Activated naive CD4-positive, alpha-beta T cell treated with anti-CD3 and anti-CD28 coated beads for 36 hours (primary cell): ENCODE measurements at regions not wholly inside any gene's neighbourhood (a gene's known extent, or its start where the extent isn't known, plus 50 kb on each side); places are given as distances from the start of the nearest gene placed in this dataset.

ENCODE experiments used
- CTCF ChIA-PET: fragments of 350-600 bp; sonication (Branson Sonifier 250); formaldehyde crosslinking; loops from one replicate; lab custom pipeline; 2021; ENCODE audit warnings: antibody characterized with exemption; lab: Charles Lee
- DNase-seq: peaks from one replicate; pipeline ENCODE4 v3.0.0-alpha.2; 2020
- H3K27ac Mint-ChIP-seq: one replicate; pipeline ENCODE4 v1.8.0; 2021; ENCODE audit warnings: mild to moderate bottlenecking, mixed read lengths
- H3K27me3 Mint-ChIP-seq: one replicate; pipeline ENCODE4 v1.8.0; 2021; ENCODE audit warnings: low read depth, mixed read lengths
- H3K36me3 Mint-ChIP-seq: one replicate; pipeline ENCODE4 v1.8.0; 2021; ENCODE audit warnings: low read depth, mixed read lengths
- H3K4me1 Mint-ChIP-seq: one replicate; pipeline ENCODE4 v1.8.0; 2021; ENCODE audit warnings: low read depth, mixed read lengths
- H3K4me3 Mint-ChIP-seq: one replicate; pipeline ENCODE4 v1.8.0; 2021; ENCODE audit warnings: mild to moderate bottlenecking, moderate library complexity, mixed read lengths
- H3K9me3 Mint-ChIP-seq: one replicate; pipeline ENCODE4 v1.8.0; 2021; ENCODE audit warnings: mixed read lengths
- intact Hi-C: fragments of 100-400 bp; cut with micrococcal nuclease; formaldehyde crosslinking; loops from one replicate; pipeline ENCODE4 v1.15.1; 2023

DNA sequence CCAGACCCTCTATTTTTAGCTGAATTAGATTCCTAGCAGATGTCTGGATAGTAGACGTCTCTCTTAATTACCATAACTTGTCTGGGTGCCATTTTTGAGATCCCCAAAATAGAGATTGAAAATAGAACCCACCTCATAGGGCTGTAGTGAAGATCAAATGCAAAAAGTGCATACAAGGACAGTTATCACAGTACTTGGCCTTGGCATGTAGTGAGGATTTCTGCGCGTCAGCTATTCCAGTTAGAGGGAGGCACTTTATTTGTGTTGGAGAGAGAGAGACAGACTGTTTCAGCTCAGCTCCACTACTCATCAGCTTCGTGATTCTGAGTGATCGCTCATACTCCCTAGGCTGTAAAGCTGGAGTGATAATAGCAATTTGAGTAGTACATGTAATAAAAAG lies 59.6 kb upstream of the CDH13 start:
- Mint-ChIP-seq H3K27ac (no peak overlapping the region), H3K36me3 (no peaks in the 10 kb centered on the region), H3K9me3 (peaks cover 5% of the 10 kb centered on the region), H3K4me1 (no peaks in the 10 kb centered on the region), H3K4me3 (no peak overlapping the region), H3K27me3 (no peaks in the 10 kb centered on the region)
- DNase-seq = no peak
- CTCF ChIA-PET = interaction anchor here (0.5 kb wide), 1 partner anchor 135 kb away, joined by 7 read pairs; no protein-coding TSS in a partner anchor
- intact Hi-C loops = no loop called here

DNA sequence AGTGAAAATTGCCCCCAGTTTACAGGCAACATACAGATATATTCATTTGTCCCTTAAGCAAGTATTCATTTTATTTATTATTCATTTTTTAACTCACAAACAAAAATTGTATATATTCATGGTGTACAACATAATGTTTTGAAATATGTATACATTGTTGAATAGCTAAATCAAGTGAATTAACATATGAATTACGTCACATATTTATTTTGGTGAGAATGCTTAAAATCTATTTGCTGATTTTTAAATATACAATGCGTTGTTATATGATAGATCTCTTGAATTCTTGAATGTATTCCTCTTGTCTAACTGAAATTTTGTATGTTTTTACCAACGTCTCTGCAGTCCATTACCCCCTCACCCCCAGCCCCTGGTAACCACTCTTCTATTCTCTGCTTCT lies 63.4 kb upstream of the CDH13 start:
- no peaks in the 10 kb centered on the region for H3K27me3 Mint-ChIP-seq
- CTCF ChIA-PET = no interaction called here
- peaks cover 5% of the 10 kb centered on the region for H3K9me3 Mint-ChIP-seq
- no peaks in the 10 kb centered on the region for H3K4me1 Mint-ChIP-seq
- DNase-seq = no peak
- no peak overlapping the region for H3K4me3 Mint-ChIP-seq
- no peaks in the 10 kb centered on the region for H3K36me3 Mint-ChIP-seq
- H3K27ac Mint-ChIP-seq = no peak overlapping the region
- intact Hi-C loops = no loop called here

DNA sequence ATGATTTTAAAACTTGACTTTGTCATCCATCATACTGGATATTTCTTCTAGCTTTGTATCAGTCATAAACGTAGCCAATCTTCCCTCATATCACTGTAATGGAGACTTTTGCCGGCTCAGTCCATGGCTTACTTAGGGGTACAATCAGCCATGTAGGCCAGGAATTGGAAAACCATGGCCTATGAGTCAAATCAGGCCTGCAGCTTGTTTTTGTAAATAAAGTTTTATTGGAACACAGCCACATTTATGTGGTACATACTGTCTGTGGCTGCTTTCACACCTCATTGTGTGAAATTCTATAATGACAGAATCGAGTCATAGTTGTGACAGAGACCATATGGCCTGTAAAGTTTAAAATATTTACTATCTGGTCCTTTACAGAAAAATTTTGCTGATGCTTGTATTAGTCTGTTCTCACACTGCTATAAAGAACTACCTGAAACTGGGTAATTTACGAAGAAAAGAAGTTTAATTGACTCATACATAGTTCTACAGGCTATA lies 64.5 kb upstream of the CDH13 start:
- H3K27ac Mint-ChIP-seq = no peak overlapping the region
- no peaks in the 10 kb centered on the region for H3K27me3 Mint-ChIP-seq
- intact Hi-C loops = no loop called here
- peaks cover 5% of the 10 kb centered on the region for H3K9me3 Mint-ChIP-seq
- CTCF ChIA-PET = no interaction called here
- no peak overlapping the region for H3K4me3 Mint-ChIP-seq
- H3K36me3 Mint-ChIP-seq = no peaks in the 10 kb centered on the region
- no peak for DNase-seq
- H3K4me1 Mint-ChIP-seq = no peaks in the 10 kb centered on the region

DNA sequence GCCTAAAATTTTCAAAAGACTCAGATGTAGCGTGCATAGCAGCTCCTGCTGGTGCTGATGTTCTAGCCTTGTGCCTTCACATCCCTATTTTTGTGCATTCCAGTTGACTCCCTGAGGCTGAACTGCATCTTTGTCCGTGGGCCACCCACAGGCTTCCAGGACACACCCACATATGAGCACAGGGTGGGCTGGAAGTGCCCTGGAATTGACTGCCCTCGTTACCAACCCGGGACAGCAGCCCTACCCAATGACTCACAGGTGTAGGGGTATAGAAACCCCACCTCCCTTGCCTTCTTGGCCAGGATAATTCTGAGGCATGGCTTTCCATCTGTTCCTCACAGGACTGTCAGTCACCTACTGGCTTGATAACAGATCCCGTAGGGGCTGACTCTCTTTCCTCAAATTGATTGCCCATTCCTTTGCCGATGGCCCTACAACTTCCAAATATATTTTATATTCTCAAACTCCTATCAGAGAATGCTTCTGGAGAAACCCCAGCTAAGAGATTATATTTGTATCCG lies 65.9 kb upstream of the CDH13 start:
- Mint-ChIP-seq H3K4me1 (no peaks in the 10 kb centered on the region), H3K9me3 (peaks cover 5% of the 10 kb centered on the region), H3K27me3 (no peaks in the 10 kb centered on the region), H3K36me3 (no peaks in the 10 kb centered on the region), H3K4me3 (no peak overlapping the region), H3K27ac (no peak overlapping the region)
- no peak for DNase-seq
- CTCF ChIA-PET = no interaction called here
- intact Hi-C loops = no loop called here

DNA sequence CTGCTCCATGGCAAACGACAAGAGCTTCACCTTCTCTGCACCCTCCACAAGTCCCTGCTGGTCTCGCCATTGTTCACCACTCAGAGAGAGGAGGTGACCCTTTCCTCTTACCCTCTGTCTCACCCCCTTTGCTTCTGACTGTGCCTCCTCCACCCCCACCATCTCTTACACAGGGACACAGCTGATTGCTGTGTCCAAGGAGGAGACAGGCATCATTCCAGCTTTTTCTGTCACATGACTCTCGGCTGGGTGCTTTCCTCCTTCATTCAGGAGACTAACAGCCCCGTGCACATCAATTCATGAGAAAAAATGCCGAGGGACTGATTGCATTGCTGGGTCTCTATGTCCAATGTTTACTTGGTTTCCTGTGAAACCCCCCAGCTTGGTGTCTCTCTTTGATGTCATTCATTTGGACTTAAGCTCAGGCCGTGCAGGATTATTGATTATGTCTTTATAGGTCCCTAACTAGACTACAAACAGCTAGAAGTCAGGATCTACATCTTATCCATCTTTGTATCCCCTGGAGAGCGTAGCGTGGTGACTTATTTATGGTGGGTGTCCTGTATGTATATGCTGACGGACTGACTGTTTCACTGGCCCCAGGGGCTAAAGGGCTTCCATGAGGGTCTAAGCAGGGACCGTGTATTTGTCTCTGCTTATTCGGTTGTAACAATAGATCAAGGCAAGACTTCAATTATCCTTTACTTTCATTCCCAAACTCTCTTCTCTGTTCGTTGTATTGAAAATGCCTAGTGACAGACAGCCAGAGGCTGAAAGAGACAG lies 82.2 kb upstream of the CDH13 start:
- CTCF ChIA-PET = no interaction called here
- Mint-ChIP-seq H3K4me3 (no peak overlapping the region), H3K36me3 (no peaks in the 10 kb centered on the region), H3K27me3 (peaks cover 5% of the 10 kb centered on the region), H3K4me1 (no peaks in the 10 kb centered on the region), H3K9me3 (peaks cover 3% of the 10 kb centered on the region), H3K27ac (no peak overlapping the region)
- DNase-seq = no peak
- intact Hi-C loops = no loop called here

DNA sequence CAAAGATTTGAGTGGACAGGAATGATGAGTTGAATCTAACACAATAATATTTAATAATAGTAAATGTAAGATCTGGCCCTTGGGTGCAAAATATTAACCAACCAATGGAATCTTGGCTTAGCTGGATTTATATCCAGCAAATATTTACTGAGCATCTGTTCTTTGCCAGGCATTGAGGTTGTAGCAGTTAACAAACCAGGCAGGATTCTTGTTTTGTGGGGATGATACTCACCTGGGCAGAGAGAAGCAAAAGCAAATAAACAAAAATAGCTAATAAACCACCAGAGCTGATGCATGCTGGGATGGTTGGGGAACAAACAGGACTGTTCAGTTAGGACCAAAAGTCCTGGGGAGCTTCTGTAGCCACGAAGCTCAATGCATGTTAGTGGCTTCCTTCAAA lies 84.1 kb upstream of the CDH13 start:
- H3K27me3 Mint-ChIP-seq = peaks cover 12% of the 10 kb centered on the region
- no peaks in the 10 kb centered on the region for H3K36me3 Mint-ChIP-seq
- peaks cover 3% of the 10 kb centered on the region for H3K9me3 Mint-ChIP-seq
- DNase-seq = no peak
- intact Hi-C loops = no loop called here
- no peak overlapping the region for H3K4me3 Mint-ChIP-seq
- H3K4me1 Mint-ChIP-seq = no peaks in the 10 kb centered on the region
- no peak overlapping the region for H3K27ac Mint-ChIP-seq
- CTCF ChIA-PET = no interaction called here

DNA sequence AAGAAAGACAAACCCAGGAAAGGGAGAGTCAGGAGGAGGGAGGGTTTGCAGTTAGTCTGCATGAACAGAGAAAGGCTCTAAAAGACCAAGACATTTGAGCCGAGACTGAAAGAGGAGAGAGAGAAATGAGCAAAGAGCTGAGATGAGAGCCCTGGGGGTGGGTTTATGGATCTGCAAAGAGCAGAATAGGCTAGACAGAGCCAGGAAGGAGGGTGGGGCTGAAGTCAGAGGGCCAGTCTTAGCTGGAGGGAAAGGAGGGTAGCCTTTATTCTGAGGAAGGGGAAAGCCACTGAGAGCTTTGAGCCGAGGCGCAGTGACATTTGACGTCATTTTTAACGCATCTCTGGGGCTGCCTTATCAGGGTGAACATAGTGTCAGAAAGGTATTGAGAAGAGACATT lies 85.7 kb upstream of the CDH13 start:
- Mint-ChIP-seq H3K27me3 (peaks cover 12% of the 10 kb centered on the region), H3K4me1 (no peaks in the 10 kb centered on the region), H3K27ac (no peak overlapping the region), H3K4me3 (no peak overlapping the region), H3K36me3 (no peaks in the 10 kb centered on the region), H3K9me3 (peaks cover 3% of the 10 kb centered on the region)
- intact Hi-C loops = no loop called here
- no peak for DNase-seq
- CTCF ChIA-PET = no interaction called here

DNA sequence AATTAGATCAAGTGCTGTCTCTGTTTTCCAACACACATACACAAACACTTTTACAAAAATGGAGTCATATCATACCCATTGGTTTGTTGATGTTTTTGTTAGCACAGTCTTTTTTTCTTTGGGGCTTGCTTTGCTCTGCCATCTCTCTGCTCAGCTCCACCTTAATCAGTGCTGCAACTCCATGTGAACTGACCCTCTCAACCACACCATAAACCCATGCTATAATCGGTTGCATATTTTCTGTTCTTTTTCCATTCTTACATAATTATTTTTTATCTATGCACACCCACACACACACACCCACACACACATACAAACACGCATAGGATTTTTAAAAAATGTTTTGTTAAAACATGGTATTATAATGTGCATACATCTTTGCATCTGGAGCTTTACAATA lies 91.0 kb upstream of the CDH13 start:
- peaks cover 3% of the 10 kb centered on the region for H3K9me3 Mint-ChIP-seq
- H3K4me3 Mint-ChIP-seq = no peak overlapping the region
- no peaks in the 10 kb centered on the region for H3K4me1 Mint-ChIP-seq
- H3K27ac Mint-ChIP-seq = no peak overlapping the region
- CTCF ChIA-PET = no interaction called here
- H3K27me3 Mint-ChIP-seq = peaks cover 9% of the 10 kb centered on the region
- DNase-seq = no peak
- intact Hi-C loops = no loop called here
- H3K36me3 Mint-ChIP-seq = no peaks in the 10 kb centered on the region

DNA sequence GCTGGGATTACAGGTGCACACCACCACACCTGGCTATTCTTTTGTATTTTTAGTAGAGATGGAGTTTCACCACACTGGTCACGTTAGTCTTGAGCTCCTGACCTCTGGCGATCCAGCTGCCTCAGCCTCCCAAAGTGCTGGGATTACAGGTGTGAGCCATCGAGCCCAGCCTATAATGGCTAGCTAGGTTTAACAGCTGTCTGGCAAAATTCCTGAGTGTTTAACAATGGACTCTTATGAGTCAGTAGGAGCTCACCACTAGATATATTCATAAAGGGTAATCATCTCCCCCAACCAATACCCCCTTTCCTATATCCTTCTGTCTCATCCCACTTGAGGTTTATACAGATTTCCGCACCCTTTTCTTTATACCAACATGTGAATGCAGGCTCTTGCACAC lies 91.5 kb upstream of the CDH13 start:
- DNase-seq = no peak
- no peaks in the 10 kb centered on the region for H3K4me1 Mint-ChIP-seq
- no peak overlapping the region for H3K27ac Mint-ChIP-seq
- intact Hi-C loops = no loop called here
- peaks cover 9% of the 10 kb centered on the region for H3K27me3 Mint-ChIP-seq
- CTCF ChIA-PET = no interaction called here
- peaks cover 3% of the 10 kb centered on the region for H3K9me3 Mint-ChIP-seq
- H3K4me3 Mint-ChIP-seq = no peak overlapping the region
- H3K36me3 Mint-ChIP-seq = no peaks in the 10 kb centered on the region

DNA sequence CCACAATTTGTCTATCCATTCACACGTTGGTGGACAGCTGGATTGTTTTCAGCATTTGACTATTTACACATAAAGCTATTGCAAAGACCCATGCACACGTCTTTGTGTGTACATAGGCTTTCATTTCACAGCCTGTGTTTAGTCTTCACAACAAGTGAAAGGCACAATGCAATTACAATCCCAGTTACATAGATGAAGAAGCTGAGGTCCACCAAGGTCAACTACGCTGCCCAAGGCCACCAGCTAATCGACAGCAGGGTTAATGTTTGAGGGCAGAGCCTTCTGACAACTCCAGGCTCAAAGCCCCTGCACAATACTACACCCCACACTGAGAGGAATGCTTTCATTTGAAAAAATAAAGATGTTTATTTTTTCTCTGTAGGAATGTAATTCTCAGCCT lies 93.6 kb upstream of the CDH13 start:
- H3K27ac Mint-ChIP-seq = no peak overlapping the region
- intact Hi-C loops = no loop called here
- H3K4me1 Mint-ChIP-seq = no peaks in the 10 kb centered on the region
- H3K4me3 Mint-ChIP-seq = no peak overlapping the region
- H3K9me3 Mint-ChIP-seq = no peaks in the 10 kb centered on the region
- H3K27me3 Mint-ChIP-seq = peaks cover 2% of the 10 kb centered on the region
- DNase-seq = no peak
- no peaks in the 10 kb centered on the region for H3K36me3 Mint-ChIP-seq
- CTCF ChIA-PET = no interaction called here

DNA sequence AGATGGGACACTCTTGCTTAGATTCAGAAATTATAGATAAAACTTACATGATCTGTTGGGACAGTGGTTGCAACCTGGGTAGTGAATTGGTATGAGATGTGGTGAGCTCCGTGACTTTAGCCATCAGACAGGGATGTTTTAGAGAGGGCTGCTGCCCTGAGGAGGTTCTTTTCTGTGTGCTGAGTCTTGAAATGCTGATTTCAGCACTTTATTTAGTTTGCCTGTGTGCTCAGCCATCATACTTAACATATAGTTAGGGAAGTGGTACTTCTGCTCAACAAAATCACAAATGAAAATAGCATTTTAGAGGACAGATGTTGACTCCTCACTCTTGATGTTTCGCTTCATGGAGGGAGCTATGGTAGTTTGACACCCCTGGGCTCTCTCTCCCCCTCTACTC lies 95.9 kb upstream of the CDH13 start:
- H3K4me3 Mint-ChIP-seq = no peak overlapping the region
- intact Hi-C loops = no loop called here
- no peak for DNase-seq
- H3K9me3 Mint-ChIP-seq = no peaks in the 10 kb centered on the region
- H3K36me3 Mint-ChIP-seq = no peaks in the 10 kb centered on the region
- H3K27ac Mint-ChIP-seq = no peak overlapping the region
- CTCF ChIA-PET = no interaction called here
- H3K4me1 Mint-ChIP-seq = no peaks in the 10 kb centered on the region
- H3K27me3 Mint-ChIP-seq = peaks cover 2% of the 10 kb centered on the region

DNA sequence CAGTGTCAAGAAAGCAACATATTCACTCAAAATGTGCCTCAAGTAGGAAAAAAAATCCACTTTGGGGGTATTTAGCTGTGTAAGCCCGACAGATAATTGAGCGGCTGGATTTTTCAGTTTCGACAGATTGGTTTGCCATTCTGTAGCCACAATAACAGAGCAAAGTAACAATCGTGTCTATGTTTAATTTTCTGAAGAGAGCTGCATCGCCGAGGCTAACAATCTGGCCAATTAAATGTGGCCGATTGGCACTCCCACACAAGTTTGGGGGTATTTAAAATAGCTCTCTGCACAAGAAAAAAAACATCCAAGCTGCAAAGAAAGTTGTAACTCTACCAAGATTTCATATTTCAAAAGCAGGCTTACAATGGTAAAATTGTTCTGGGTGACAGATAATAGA lies 99.7 kb upstream of the CDH13 start:
- no peaks in the 10 kb centered on the region for H3K36me3 Mint-ChIP-seq
- H3K27me3 Mint-ChIP-seq = peaks cover under 1% of the 10 kb centered on the region
- no peak overlapping the region for H3K27ac Mint-ChIP-seq
- H3K4me1 Mint-ChIP-seq = no peaks in the 10 kb centered on the region
- DNase-seq = no peak
- peaks cover 5% of the 10 kb centered on the region for H3K9me3 Mint-ChIP-seq
- intact Hi-C loops = no loop called here
- CTCF ChIA-PET = no interaction called here
- H3K4me3 Mint-ChIP-seq = no peak overlapping the region

DNA sequence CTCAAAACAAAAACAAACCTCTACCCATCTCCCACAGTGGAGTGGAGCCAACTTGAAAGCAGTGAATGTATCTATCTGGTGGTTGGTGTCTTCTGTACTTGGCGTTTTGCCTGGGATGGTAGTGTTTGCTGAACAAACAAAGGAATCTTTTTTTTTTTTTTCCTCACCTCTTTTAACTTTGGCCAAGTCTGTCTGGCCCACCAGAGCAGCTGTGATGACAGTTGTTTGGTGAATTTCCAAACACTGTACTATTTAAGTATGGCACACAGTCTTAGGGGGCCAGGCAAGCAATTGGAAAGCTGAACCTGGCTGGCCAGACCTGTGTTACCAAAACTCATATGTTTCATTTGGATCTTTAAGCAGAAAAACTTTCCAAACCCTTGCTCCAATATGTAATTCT lies 101.8 kb upstream of the CDH13 start:
- peaks cover 5% of the 10 kb centered on the region for H3K9me3 Mint-ChIP-seq
- intact Hi-C loops = no loop called here
- no peaks in the 10 kb centered on the region for H3K27me3 Mint-ChIP-seq
- CTCF ChIA-PET = no interaction called here
- no peaks in the 10 kb centered on the region for H3K4me1 Mint-ChIP-seq
- DNase-seq = no peak
- H3K4me3 Mint-ChIP-seq = no peak overlapping the region
- H3K36me3 Mint-ChIP-seq = no peaks in the 10 kb centered on the region
- H3K27ac Mint-ChIP-seq = no peak overlapping the region
